Fibroblast of skin of right quadriceps (primary cell): ENCODE measurements at regions not wholly inside any gene's neighbourhood (a gene's known extent, or its start where the extent isn't known, plus 50 kb on each side); places are given as distances from the start of the nearest gene placed in this dataset.
A peak's percentile ranks its signal among the peaks of the same experiment; 100 is the strongest.
"Not testable (repeated sequence)": the region's sequence is repeated elsewhere in the genome, so short reads cannot be mapped to it uniquely, and the experiment has no call there.

ENCODE experiments used
- DNase-seq: peaks from one replicate; pipeline ENCODE4 v3.0.0-alpha.2; 2013

DNA sequence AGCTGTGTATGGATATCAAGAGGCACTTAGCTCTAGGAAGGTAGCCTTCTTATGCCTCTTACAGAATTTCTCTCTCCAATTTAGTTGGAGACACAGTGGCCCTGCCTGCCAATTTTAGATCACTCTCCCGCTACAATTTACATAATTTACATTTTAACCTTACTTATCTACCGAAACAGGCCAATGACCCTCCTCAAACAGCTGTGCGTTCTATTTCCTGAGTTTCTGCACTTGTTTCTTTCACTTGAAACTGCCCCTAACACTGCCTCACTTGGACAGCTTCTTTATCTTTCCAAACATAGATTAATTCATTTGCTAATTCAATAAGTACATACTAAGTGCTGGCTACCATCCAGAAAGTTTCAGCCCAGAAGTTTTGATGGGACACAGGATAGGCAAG lies 52.9 kb upstream of the HDDC2 start:
- DNase-seq = no peak

DNA sequence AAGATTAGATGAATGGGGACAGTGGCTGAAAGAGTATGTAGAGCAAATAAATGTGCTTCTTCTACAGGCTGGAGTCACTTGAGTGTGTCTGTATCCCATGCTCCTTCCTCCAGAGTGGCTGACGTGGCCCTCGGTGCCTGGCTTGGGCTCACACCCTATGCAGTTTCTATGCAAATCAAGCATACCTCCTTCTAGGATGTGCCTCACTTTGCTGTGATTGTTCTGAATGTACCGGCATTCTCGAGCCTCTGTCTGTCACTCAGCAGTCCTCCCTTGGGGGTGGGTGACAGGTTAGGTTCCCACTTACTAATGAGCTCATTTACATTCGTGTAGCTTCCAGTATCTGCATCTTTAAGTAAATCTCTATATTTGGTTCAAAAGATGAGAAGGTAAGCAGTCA lies 55.1 kb upstream of the HDDC2 start:
- no peak for DNase-seq

DNA sequence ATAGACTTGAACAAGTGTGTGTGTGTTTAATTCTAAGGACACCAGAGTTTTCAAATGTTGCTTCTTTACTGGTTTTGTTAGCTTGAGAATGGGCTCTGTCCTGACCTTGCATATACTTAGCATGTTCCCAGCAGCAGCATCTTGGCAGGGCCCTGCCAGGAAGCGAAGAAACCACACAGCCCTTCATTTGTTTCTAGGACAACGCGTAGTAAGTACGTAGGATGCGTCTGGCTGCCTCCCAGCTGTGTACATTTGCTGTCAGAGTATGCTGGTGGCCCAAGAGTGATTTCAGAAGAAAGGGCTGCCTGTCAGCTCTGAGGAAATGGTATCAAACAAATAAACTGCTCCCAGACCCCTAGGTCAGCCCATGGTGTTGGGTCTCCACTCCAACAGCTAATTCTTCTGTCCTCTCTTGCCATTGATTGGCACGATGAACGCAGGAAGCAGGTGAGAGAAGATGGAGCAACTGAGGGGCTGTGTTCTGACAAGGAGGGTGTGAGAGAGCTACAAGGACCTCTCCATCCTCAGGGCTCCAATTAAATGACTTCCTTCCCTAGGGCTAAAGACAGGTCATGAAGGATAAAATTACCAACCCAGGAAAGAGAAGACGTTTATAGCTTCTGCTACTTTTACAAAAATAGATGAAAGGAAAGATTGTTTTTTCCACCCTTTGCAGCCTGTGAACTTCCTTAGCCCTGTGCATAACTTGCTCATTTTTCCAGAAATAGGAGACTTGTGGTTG lies 55.9 kb upstream of the HDDC2 start:
- no peak for DNase-seq

DNA sequence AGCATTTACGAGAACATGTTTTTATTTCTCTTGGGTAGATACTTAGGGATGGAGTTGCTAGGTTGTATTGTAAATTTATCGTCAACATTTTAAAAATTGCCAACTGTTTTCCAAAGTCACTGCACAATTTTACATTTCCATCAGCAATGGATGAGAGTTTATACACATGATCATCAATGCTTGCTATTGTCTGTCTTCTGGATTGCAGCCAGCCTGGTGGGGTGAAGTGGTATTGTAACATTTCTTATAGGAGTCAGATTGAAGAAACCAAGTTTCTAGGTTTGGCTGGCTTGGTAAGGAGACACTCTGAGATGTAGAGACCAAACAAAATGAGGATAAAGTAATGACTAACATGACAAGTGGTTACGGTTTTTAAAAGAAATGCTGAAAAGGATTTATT lies 57.1 kb upstream of the HDDC2 start:
- no peak for DNase-seq

DNA sequence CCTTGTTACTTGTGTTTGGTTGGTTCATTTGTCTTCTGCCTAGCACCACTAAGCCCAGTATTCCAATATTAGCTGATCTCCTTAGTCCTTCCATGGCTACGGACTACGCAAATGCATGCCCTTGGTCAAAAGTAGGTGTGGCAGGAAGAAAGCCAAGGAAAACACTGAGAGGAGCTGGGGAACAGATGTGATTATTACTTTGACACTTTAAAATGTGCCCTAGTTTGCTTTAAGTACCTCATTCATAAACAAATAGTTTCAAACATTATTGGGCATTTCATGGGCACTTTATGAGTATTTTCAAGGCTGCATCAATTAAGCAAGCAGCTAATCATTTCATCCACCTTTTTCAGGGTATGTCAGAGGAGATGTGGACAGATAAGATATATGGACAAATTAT lies 60.1 kb upstream of the HDDC2 start:
- DNase-seq = no peak

DNA sequence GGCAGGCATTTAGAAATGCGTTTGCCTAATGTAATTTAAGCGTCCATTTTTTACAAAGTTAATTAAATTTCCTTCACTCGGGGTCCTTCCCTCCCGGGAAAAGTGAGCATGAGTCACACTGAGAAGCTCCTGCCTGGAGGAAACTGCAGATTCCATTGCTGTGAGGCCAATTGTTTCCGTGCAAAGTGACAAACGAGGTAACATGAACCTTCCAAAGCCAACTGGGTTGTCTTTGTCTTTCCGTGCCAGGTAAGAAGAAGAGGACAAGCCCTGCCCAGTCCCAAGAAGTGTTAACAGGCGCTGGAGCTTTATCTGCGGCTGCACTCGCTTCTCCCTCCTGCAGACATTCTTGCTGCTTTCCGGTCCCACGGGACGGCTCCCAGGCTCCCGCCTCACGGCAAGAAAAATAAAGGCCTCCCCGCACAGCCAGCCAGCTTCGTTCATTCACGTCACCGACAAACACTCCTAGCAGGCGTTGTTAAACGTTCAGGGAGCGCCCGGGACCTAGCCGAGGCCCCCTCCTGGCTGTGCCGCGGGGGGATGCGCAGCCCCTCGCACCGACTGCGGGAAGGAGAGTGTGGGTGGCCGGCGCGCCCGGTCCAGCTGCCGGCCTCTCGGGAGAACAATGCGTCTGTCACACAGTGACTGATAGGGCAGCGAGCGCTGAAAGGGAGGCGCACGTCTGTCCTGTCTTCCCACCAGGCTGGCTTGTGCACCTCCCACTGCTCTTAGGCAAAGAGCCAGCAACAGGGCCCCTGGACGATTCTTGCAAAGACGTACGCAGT lies 61.5 kb upstream of the HDDC2 start:
- DNase-seq = peak; percentile 70

DNA sequence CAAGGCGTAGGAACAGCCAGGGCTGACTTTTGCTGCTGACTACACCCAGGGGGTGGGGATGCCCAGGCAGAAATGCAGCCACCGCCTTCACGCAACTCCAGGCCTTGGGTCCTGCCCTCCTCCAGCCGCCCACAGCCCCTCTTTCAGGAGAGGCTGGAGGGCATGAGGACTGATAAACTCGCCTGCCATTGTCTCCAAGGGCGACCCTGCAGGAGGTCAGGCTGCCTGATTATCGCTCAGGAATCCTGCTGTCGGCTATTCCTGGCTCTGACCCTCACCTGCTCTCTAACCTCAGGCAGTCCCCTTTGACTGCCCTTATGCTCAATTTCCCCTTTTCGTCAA lies 62.0 kb upstream of the HDDC2 start:
- no peak for DNase-seq

DNA sequence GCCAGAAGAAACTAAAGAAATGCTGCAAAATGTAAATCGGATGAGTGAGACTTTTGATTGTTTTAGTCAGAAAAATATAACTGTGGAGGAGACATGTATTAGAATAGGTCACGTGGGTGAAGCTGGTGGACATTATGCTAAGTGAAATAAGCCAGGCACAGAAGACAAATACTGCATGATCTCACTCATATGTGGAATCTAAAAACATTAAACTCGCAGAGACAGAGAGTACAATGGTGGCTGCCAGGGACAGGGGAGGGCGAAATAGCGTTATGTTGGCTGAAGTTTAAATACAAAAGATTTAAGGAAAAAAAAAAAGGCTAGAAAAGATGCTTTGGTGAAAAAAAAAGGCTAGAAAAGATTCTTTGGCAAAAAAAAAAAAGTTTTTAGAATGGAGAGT lies 63.5 kb upstream of the HDDC2 start:
- DNase-seq = no peak

DNA sequence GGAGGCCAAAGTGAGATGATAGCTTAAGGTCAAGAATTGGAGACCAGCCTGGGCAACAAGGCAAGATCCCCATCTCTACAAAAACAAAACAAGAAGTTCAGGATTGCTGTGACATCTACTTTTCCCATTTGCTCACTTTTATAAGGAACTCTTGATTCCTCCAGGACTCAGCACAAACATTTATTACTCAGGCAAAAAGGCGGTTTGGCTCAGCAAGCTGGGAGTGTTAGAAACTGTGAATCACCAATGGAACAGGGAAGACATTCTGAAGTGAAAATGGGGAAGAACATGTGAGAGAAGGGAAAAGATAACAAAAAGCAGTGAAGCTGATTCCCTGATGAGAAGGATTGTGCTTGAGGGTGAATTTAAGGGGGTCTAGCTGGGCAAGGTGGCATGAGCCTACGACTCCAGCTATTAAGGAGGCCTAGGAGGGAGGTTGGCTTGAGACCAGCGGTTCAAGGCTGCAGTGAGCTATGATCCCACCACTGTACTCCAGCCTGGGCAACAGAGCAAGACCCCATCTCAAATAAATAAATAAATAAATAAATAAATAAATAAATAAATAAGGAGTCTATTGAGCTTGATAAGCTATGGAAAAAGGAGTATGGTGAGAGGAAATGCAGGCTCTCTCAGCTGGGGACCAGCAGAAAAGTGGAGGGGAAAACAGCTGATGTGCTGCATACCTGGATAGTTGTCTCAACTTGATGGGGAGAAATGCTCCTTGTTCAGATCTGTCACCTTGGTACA lies 65.4 kb upstream of the HDDC2 start:
- DNase-seq = peak; percentile 7

DNA sequence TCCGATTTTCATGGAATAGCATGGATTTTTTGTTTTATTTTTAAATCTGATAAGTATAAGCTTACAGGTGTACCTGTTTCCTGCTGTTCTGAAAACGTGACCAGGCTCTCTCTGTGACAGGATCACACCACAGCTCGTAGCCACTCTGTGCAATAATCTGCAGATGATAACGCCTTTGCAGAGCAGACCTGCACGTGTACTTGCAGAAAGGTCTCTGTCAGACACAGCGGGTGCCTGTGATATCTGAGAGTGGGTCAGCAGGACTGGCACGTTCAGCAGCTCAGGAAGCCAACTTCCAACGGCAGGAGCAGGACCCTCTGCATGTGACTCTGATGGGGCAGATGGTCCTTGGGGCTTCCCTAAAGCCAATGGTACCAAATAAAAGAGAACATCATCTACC lies 68.6 kb upstream of the HDDC2 start:
- no peak for DNase-seq

DNA sequence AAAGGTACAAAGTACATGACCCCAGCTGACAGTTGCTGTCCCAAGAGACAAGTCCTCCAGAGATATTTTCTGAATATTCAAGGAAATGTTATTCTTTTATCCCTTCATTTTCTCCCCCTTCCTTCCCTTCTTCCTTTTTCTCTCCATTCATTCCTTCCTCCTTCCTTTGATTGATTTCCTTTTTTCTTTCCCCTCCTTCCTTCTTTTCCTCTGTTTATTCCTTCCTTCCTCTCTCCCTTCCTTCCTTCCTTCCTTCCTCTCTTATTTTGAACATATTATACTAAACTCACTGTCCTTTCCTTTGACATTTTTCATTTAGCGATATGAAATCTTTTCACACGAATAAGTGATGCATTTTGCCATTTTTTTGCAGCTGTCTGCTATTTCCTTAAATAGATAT lies 73.2 kb upstream of the HDDC2 start:
- DNase-seq = no peak

DNA sequence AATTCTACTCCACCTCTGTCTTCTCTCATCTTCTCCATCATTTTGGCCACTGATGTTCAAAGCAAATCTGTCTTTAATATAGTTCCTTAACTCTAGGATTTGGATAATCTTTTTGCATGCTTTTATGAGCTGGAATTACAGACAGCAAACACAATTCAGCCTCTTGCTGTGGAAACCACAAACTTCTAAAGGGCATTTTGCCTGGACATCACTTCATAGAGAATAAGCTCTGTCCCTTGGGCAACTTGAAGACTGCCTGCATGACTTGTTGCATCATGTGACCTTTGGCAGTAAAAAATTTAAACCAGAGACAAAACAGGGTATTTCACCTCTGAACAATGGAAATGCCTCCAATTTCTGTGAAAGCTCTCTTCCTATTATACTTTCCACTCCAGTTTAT lies 74.1 kb upstream of the HDDC2 start:
- peak; percentile 12 for DNase-seq

DNA sequence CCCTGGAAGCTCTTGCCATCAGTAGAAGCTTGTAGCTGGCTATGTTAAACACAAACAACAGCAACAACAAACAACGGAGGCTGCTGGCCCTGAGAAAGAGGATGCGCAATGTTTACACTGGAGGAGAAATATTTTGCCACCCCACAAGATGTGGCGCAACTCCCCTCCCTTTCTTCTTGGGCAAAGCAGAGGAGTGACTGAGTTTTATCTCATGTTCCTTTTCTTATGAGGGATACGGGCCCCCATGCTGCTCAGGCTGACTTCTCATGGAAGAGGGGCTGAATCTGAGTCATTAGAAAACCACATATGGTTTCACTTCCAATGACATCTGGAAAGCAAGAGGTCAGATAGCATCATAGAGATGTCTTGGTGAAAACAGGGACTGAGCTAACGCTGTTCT lies 75.9 kb upstream of the HDDC2 start:
- peak; percentile 91 for DNase-seq

DNA sequence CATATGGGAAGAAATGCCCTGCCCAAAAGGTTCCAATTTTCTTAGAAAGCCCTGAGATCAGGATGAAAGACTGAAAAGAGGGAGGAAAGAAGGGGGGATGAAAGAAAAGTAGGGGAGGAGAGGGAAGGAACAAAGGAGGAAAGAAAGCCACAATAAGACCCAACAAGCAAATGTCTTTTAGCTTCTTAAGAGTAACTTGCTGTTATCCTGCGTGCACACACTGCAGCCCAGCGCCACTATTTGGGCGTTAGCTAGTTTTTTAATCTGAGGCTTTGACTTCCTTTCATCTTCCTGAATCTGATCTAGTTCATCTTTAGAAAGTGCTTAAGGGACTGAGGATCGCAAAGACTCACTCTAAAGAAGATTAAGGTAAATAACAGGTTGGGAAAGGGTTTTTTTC lies 77.4 kb upstream of the HDDC2 start:
- DNase-seq = no peak

DNA sequence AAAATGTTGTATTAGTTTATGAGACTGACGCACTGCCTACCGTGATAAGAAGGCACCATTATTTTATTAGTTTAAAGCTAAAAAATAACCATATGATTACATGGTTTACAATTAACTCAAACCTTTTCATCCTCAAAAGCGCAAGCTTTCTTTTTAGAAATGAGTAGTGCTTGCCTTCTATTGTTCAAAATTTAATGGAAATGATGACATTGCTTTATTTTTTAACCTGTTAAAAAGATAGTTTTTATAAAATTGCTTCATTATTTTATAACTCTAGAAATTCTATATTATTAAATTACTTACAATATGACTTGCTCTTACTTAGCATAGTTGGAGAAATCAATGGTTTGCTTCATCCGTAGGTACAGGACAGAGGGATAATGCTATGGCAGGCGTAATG lies 78.7 kb upstream of the HDDC2 start:
- DNase-seq = no peak

DNA sequence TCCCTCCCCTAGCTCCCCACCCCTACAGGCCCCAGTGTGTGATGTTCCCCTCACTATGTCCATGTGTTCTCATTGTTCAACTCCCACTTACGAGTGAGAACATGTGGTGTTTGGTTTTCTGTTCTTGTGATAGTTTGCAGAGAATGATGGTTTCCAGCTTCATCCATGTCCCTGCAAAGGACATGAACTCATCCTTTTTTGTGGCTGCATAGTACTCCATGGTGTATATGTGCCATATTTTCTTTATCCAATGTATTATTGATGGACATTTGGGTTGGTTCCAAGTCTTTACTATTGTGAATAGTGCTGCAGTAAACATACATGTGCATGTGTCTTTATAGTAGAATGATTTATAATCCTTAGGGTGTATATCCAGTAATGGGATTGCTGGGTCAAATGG lies 84.6 kb upstream of the HDDC2 start:
- DNase-seq = not testable (repeated sequence)

DNA sequence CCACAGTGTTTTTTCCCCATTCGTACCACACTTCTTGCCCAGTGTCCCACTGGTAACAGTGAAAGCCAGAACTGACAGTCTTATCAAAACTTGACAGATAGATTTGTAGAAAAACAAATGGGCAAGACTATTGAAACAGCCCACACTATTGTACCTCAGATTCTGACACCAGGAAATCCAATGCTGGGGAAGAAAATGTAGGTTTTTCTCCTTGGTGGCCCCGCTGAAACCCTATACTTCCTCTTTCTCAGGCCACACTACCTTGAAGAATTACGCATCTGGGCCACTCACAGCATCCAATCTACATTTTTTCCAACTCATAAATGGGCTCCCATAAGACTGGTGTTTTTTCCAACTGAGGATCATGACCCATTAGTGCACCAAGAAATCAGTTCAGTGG lies 90.9 kb upstream of the HDDC2 start:
- no peak for DNase-seq

DNA sequence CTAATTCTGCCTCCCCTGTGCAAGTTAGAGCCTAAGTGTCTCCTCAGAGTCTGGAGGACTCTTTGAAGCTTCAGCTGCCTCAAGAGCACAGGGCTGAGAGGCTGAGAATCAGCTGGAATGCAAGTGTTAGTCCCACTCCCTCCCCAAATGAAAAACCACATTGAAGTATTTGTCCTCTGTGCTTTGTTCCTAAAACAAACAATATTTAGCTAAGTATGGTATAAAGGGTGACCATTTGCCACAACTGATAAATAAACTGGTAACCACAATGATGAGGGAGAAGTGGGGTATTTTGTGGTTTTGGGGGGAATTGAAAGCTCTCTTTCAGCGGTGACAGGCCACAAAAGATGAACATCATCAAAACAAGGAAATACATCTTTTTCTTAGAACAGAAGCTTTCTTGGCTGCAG lies 91.7 kb upstream of the HDDC2 start:
- peak; percentile 1 for DNase-seq

DNA sequence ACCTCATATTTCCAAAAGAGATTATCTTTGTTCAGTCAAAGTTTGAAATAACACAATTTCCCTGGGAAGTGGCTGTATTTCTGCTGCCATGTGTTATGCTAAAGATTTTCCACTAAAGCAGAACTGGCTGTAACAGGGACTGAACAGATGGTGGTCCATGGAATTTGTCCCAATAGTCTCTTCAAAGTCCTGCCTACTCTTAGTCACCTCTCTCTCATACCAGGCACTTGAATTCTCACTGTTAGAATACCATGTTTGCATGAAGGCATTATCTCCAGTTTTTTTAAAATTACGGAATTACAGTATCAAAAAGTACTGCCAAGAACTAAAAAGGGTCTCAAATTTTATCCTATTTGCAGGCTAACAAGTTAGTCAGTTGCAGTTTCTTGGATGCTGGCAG lies 105.0 kb upstream of the HDDC2 start:
- DNase-seq = no peak

DNA sequence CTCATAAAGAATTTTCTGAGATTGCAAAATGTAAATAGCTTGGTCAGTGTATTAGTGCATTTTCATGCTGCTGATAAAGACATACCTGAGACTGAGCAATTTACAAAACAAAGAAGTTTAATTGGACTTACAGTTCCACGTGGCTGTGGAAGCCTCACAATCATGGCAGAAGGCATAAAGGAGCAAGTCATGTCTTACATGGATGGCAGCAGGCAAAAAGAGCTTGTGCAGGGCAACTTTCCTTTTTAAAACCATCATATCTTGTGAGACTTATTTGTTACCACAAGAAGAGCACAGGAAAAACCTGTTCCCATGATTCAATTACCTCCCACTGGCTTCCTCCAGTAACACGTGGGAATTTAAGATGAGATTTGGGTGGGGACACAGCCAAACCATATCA lies 112.7 kb upstream of the HDDC2 start:
- no peak for DNase-seq

DNA sequence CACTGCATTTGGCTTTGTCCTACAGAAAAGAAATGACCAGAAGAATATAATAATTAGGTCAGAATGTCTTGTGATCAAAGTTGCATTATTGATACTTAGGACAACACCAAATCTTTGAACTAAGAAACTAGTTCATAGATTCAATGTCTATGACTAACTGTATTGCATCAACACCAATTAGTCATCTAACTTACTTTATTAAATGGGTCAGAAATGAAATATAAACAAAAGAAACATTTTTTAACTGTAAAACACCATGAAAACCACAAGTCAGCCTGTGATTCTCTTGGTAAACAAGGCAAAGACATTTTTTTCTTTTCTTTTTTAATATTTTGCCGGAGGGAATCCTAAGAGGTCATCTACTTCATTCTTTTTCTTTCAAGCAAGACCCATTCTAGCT lies 114.1 kb upstream of the HDDC2 start:
- no peak for DNase-seq

DNA sequence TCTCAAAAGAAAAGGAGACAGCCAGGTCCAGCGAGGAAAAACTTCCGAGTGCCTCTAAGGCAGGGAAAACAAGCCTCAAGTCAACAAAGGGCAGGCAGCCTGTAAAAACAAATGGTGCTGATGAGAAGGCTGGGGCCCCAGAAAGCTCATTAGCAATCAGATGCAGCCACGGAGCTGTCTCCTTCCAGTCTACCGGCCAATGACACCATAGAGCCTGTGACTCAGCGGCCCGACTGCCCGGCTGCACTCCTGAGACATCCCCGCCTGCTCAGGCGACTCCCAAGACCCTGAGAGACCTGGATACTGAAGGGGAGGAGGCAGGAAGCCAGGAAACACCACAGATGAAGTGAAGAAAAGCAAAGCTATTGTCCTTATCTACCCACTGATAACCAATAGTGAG lies 120.1 kb upstream of the HDDC2 start:
- peak; percentile 14 for DNase-seq

DNA sequence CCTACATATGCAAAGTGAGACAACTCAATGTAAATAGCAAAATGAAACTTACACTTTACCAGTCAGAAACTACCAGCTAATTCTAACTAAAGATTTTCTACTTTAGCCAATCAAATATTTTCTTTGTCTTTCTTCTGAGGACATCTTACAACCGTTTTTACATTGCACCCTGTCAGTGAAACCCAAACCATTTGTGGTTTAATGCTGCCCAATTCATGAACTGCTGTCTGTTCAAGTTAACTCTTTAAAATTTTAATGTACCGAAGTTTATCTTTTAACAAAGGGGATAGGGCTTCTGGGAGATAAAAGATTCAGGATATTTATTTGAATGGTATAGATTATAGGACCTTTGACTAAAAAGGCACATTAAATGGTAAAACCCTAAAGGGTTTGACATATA lies 121.3 kb upstream of the HDDC2 start:
- no peak for DNase-seq

DNA sequence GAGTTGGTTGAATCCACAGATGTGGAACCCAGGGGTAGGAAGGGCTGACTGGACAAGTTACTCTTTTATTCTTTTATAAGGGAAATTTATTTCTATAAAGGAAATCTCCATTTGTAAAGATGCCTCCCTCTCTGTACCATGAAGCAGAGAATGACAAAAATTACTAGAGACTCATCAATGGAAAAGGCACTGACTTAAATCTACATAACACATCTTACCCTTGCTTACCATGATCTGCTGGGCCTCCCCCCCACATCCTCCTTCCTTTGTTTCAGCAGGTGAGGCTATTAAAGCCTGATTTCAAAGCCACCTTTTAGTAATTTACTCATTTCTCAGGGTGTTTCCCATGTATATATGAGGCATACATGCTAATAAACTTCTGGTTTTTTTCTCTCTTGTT lies 130.2 kb upstream of the HDDC2 start:
- DNase-seq = no peak
